ENCODE measurements at regions not wholly inside any gene's neighbourhood (a gene's known extent, or its start where the extent isn't known, plus 50 kb on each side); places are given as distances from the start of the nearest gene placed in this dataset.

- peak; percentile 98 for DNase-seq (ENCODE audit: low read depth)
Measured at GRCh38 chr6:140062043-140063020, 687.9 kb upstream of the CITED2 start.

DNA sequence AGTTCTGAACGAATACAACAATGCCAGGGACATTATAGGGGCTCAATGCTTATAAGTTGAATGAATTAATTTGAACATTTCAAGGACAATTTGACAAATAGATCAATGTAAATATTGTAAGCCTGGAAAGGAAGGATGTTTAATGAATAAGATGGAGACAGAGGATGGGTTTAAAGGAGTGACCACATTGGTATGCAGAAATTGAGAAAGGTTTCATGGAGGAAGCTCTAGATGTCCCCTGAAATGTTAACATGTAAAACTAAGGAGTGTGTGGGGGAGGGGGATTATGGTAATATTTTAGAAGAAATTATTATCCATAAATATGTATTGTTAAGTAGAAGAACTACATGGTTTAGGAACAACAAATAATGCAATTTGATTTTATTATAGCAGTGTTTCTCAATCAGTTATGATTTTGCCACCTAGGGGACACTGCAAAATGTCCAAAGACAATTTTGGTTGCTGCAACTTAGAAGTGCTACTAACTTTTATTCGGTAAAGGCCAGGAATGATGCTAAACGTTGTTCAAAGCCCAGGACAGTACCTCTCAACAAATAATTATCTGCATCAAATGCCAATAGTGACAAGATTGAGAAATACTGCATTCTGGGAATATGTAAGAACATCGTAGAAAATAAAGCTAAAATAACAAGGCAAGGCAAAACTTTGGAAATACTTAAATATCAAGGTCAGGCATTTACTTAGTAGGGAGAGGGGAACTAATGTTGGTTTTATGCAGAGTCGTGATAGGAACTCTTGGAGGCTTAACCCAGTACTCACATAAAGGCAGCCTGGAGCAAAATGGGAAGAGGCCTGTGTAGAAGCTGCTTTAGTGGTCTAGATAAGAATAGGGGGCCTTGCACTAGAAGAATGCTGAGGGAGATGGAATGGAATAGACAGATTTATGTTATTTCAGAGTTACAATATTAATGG is 686.9 kb upstream of the CITED2 start:
- peak; percentile 41 for DNase-seq (ENCODE audit: low read depth)

DNA sequence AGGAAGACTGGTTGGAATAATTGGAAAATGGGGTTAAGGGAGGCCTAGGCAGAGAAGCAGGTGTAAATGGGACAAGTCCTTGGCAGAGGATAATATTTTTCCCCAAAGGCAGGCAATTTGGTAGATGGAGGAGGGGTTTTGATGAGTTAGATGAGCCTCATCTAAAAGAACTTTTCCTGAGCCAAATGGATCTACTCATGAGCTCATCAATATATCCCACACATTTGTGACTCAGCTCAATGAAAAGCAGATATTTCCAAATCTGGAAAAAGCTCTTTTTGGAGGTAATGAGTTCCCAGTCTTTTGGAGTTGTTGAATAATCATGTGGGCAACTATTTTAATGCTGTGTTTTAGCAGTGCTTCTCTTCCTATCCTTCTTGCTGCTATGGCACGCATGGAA is 685.5 kb upstream of the CITED2 start:
- peak; percentile 69 for DNase-seq (ENCODE audit: low read depth)

DNA sequence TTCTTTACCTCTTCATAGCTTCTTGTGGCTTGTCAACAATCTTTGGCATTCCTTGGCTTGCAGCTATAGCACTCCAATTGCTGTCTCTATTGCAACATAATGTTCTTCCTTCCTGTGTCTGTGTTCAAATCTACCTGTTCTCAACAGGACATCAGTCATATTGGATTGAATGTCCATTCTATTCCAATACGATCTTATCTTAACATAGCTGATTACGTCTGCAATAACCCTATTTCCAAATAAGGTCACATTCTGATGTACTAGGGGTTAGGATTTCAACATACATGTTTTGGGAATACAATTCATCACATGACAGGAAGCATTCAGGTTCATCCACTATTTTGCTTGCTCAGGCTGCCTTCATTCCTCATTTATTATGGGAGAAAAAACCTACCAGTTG is 684.4 kb upstream of the CITED2 start:
- no peak for DNase-seq (ENCODE audit: low read depth)

GRCh38 chr6:140052736-140053729 is 678.6 kb upstream of the CITED2 start:
- peak; percentile 73 for DNase-seq (ENCODE audit: low read depth)

- DNase-seq (ENCODE audit: low read depth) = peak; percentile 100
Measured at GRCh38 chr6:140051521-140052512, 677.4 kb upstream of the CITED2 start.

- peak; percentile 86 for DNase-seq (ENCODE audit: low read depth)
Measured at GRCh38 chr6:140050101-140050995, 675.9 kb upstream of the CITED2 start.

DNA sequence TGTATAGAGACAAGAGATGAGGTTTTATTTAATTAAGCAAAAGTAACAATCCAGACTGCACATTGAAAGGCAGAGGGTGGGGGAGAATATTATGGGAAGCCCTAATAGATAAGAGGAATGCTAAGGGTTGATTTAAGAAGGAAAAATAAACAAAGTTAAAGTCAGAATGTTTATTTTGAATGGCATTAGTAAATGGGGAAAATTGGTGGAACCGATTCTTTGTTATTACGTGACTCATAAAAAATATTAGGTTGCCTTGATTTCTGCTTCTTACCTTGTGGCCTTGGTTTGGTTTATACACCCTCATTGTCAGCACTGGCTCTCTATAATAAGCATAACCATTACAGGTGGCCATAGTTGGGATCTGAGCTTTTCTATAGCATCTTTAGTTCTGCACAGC is 674.8 kb upstream of the CITED2 start:
- DNase-seq (ENCODE audit: low read depth) = no peak

DNA sequence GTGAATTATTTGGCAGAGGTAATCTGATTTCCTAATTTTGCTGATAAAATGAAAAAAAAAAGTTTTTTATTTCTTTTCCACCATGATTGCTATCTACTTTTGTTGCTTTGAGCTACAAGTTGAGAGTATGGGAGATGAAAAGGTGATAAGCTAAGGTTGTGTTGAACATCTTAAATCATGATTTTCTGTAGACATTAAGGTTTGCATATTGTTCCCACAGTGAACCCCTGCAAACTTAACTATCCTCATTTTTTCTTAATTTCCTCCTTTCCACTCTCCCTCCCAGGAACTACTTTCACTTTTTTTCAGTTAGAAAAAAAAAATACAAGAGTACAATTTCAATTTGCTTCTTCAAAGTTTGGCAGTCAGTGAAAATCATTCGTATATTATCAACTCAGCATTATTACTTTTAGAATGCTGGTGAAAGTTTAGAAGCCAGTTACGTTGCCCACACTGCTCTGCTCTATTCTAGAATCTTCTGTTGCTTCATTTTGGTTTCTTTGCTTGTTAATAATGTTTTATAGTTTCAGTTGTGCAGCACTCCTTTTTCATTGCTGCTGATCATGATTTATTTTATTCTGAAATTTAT is 673.8 kb upstream of the CITED2 start:
- DNase-seq (ENCODE audit: low read depth) = no peak

DNA sequence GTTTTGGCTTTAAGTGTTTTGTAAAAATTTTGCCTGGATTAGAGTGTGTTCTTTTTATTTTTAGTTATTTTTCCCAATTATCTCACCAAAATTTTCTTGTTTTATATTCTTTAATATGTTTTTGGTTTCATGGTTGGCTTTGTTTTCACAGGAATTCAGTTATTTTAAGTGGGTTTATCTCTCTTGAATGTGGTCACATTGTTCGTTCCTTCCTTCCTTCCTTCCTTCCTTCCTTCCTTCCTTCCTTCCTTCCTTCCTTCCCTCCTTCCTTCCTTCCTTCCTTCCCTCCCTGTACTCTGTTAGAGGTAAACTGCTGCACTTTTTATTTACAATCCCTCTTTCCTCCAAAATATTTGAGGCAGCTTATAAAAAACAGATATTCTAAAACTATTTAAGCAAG is 672.9 kb upstream of the CITED2 start:
- DNase-seq (ENCODE audit: low read depth) = no peak

DNA sequence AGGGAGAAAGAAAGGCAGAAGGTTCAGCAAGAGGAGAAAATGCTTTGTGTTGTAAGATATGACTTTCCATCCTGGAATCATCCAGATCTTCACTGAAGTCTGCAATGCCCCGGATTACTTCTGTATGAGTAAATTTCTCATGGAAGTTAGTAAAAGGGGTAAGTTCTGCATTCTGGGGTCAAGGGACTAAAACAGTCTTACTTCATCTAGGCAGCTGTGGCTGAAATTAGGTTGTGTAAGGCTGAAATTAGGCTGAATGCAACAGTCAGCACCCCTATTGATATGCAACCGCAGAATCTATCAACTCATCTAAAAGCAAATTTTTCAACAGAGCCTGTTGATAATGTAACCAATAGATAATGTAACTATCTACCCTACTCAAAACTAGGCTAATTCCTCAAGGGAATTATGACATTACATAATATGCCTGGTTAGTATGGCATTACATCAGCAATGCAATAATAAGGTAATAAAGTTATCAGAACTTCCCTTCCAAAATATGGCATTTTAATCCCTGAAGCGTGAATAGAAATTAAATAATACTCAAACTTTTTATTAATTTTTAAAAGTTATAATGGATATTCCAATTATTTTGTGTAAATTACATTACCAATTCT is 671.7 kb upstream of the CITED2 start:
- no peak for DNase-seq (ENCODE audit: low read depth)

DNA sequence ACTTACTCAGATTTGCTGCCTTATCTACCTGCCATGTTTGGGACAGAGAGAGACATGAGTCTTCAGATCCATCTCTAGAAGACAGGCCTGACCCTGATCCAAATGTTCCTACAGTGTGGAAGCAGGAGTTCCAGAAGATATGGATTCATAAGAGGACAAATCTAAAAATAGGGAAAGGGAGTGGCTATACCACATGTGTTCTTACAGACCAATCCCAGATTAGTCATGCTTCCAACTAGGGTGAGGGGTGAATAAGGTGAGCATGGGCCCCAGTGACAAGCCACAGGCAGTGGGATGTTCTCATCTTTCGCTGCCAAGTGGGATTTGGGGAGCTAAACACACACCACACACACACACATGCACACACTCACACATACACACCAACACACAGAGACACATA is 670.7 kb upstream of the CITED2 start:
- DNase-seq (ENCODE audit: low read depth) = no peak

DNA sequence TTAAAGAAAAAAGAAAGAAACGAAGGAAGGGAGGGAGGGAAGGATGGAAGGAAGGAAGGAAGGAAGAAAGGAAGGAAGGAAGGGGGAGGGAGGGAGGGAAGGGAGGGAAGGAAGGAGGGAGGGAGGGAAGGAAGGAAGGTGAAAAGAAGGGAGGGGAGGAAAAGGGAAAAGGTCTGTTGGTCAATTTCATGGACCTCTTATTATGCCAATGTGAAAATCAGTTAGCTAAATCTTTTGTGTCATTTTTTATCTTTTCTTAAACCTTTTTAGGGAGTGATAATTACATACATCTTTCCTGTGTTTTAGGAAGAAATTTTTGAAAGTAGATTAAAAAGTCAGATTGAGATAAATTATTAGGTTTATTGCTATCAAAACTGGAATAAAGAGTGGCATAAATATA is 670.2 kb upstream of the CITED2 start:
- no peak for DNase-seq (ENCODE audit: low read depth)

DNA sequence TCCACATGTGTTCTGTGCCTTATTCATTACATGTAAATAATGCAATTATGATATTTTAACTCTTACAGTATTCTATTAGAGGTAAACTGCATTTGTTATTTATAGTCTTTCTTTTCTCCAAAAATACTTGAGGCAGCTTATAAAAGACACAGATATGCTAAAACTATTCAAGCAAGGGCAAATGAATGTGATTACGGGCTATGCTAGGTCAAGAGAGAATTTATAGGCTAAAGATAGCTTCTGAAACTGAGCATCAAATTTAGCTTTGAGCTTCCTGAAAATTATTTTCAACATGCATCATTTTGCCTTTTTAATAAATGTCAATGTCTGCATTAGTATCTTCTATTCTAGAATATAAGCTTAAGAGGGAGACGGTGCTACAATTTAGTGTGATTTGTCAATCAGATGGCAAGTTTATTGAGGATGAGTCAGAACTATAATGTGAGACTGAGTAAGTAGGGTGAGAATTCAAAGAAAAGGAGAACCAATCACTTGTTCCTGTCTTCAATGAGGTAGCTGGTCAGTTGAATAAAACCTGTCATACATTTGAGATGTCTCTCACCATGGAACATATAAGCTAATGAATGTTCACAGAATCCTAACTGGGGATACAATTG is 669.4 kb upstream of the CITED2 start:
- DNase-seq (ENCODE audit: low read depth) = peak; percentile 83

DNA sequence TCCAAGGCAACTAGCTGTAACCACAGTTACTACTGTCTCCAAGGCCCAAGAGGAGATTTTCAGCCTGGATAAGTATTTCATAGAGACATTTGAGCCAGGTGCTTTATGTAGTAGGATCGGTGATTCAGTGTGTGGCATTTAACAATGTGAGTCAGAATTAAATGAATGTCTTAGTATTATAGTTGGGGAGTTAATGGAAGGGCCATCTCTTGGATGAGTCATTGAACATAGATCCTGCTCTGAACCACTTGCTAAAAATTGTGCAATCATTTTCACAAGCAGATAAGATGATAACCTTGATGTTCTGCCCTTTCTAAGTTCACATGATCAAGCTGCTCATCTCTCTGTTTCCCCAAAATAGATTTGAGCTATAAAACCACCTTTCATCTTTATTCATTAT is 668.9 kb upstream of the CITED2 start:
- peak; percentile 98 for DNase-seq (ENCODE audit: low read depth)

- DNase-seq (ENCODE audit: low read depth) = no peak
Measured at GRCh38 chr6:140041571-140042332, 667.3 kb upstream of the CITED2 start.

- DNase-seq (ENCODE audit: low read depth) = no peak
Measured at GRCh38 chr6:140041056-140041455, 666.6 kb upstream of the CITED2 start.
